GM12878 (cell line): ENCODE measurements at regions not wholly inside any gene's neighbourhood (a gene's known extent, or its start where the extent isn't known, plus 50 kb on each side); places are given as distances from the start of the nearest gene placed in this dataset.

Experiments used
- ATAC-seq: fragments of 200-7000 bp; cut with Tn5 transposase; 3 replicates; pipeline ENCODE4 v1.9.1; 2020; ENCODE audit warnings: mild to moderate bottlenecking, moderate library complexity
- BruUV-seq: library from RNA; stranded (reverse); fragments of 400-500 nt; replicated peaks from 2 replicates; lab custom pipeline; 2021; lab: Mats Ljungman, UMichigan
- CTCF ChIA-PET: fragments of 300-600 bp; sonication (Branson Sonifier 250); formaldehyde crosslinking; extraction: SDS; loops from one replicate; lab custom pipeline; 2021; ENCODE audit warnings: inconsistent platforms; lab: Yijun Ruan, JAX
- POLR2A ChIA-PET: fragments of 350-600 bp; formaldehyde crosslinking; extraction: SDS; loops from one replicate; lab custom pipeline; 2021; ENCODE audit warnings: inconsistent platforms; lab: Charles Lee
- RAD21 ChIA-PET: fragments of 300-600 bp; sonication (Branson Sonifier 250); formaldehyde crosslinking; loops from one replicate; lab custom pipeline; 2023; ENCODE audit warnings: antibody characterized with exemption; ENCODE audit not compliant: unreplicated experiment; lab: Charles Lee
- SMC1A ChIA-PET: fragments of 300-600 bp; sonication (Branson Sonifier 250); formaldehyde crosslinking; loops from one replicate; lab custom pipeline; 2023; ENCODE audit not compliant: unreplicated experiment, uncharacterized antibody; lab: Charles Lee
- DNase-seq: peaks from one replicate; pipeline ENCODE4 v3.0.0-alpha.2; 2011; ENCODE audit warnings: low read depth, low spot score
- FAIRE-seq: peaks from 3 replicates; lab custom pipeline; 2011; peaks lifted over from hg19 to GRCh38; lab: Jason Lieb, UNC
- H2AFZ ChIP-seq: 2 replicates; pipeline ENCODE4 v1.6.0; 2011; ENCODE audit warnings: low read depth, low read length, control low read depth; ENCODE audit not compliant: control insufficient read depth
- H3K27ac ChIP-seq: 2 replicates; pipeline ENCODE4 v1.5.1; 2011; ENCODE audit warnings: control low read depth; ENCODE audit not compliant: control insufficient read depth, insufficient read depth
- H3K27me3 ChIP-seq, 2 experiments: replicated peaks in 1 of 2; 2 replicates each; pipeline versions ENCODE4 v1.6.0 to v1.6.1; 2011; ENCODE audit warnings: low read length in 1 of 2; ENCODE audit not compliant: control insufficient read depth in 2 of 2, insufficient read depth in 2 of 2
- H3K36me3 ChIP-seq, 2 experiments: 2 replicates each; pipeline ENCODE4 v1.5.1; 2011; ENCODE audit warnings: low read length in 1 of 2; ENCODE audit not compliant: control insufficient read depth in 2 of 2, insufficient read depth in 2 of 2
- H3K4me1 ChIP-seq: 2 replicates; pipeline ENCODE4 v1.6.1; 2011; ENCODE audit warnings: mild to moderate bottlenecking, low read length, moderate library complexity, mixed read lengths; ENCODE audit not compliant: control insufficient read depth, insufficient read depth
- H3K4me2 ChIP-seq: 2 replicates; pipeline ENCODE4 v1.6.0; 2011; ENCODE audit warnings: control low read depth; ENCODE audit not compliant: control insufficient read depth, insufficient read depth
- H3K4me3 ChIP-seq: fragments of 200-600 bp; sonication (generic); 2 replicates; pipeline ENCODE4 v1.5.1; 2016
- H3K79me2 ChIP-seq: 2 replicates; pipeline ENCODE4 v1.6.0; 2011; ENCODE audit warnings: low read length; ENCODE audit not compliant: control insufficient read depth, insufficient read depth
- H3K9ac ChIP-seq: 2 replicates; pipeline ENCODE4 v1.8.0; 2011; ENCODE audit warnings: low read length, control low read depth, mixed read lengths; ENCODE audit not compliant: control insufficient read depth, insufficient read depth
- H3K9me3 ChIP-seq: replicated peaks from 3 replicates; pipeline ENCODE4 v1.5.1; 2011; ENCODE audit warnings: mild to moderate bottlenecking, low read length; ENCODE audit not compliant: control insufficient read depth, insufficient read depth
- H4K20me1 ChIP-seq: 2 replicates; pipeline ENCODE4 v1.6.0; 2011; ENCODE audit not compliant: control insufficient read depth, insufficient read depth
- BCL11A ChIP-seq: IDR thresholded peaks from 2 replicates; pipeline ENCODE4 v1.6.1; 2011; ENCODE audit warnings: low read depth, low read length
- EED ChIP-seq: sonication (generic); IDR thresholded peaks from 2 replicates; pipeline ENCODE4 v1.6.1; 2016; ENCODE audit warnings: antibody characterized with exemption, low read depth
- KDM1A ChIP-seq: fragments of 200-600 bp; sonication (generic); IDR thresholded peaks from 2 replicates; pipeline ENCODE4 v1.6.1; 2016; ENCODE audit warnings: borderline replicate concordance
- MYC ChIP-seq: IDR thresholded peaks from 2 replicates; pipeline ENCODE4 v1.6.1; 2011; ENCODE audit warnings: mild to moderate bottlenecking, low read length, moderate library complexity, inconsistent platforms; ENCODE audit not compliant: insufficient read depth, insufficient replicate concordance, insufficient read length, severe bottlenecking
- POLR2AphosphoS2 ChIP-seq: IDR thresholded peaks from 2 replicates; pipeline ENCODE4 v1.6.1; 2011; ENCODE audit warnings: low read depth, mild to moderate bottlenecking, low read length, improper control_type of control experiment, moderate library complexity
- TCF12 ChIP-seq: IDR thresholded peaks from 2 replicates; pipeline ENCODE4 v1.6.1; 2011; ENCODE audit warnings: low read depth, mild to moderate bottlenecking, low read length
- ZNF207 ChIP-seq: fragments of 450-650 bp; IDR thresholded peaks from 2 replicates; pipeline ENCODE4 v1.6.1; 2014; ENCODE audit warnings: antibody characterized with exemption, mild to moderate bottlenecking, borderline replicate concordance
- ZNF217 ChIP-seq: fragments of 450-650 bp; IDR thresholded peaks from 2 replicates; pipeline ENCODE4 v1.6.1; 2017; ENCODE audit warnings: antibody characterized with exemption, mild to moderate bottlenecking
- ZNF274 ChIP-seq: IDR thresholded peaks from one replicate; pipeline ENCODE4 v1.8.0; 2011; ENCODE audit not compliant: insufficient read length, insufficient read depth
- WGBS: methylation state at CpG from one replicate; pipeline ENCODE4 v1.1.6; 2016; ENCODE audit warnings: low lambda C conversion rate; ENCODE audit not compliant: insufficient replicate concordance, insufficient coverage; ENCODE audit errors: missing lambda C conversion rate; 5-methylcytosine and 5-hydroxymethylcytosine counted together
- in situ Hi-C: fragments of 300-500 bp; cut with MboI; formaldehyde crosslinking; loops from 9 replicates; pipeline ENCODE4 v1.14.3; 2018; ENCODE audit warnings: mixed read lengths
- intact Hi-C: fragments of 100-400 bp; cut with micrococcal nuclease; formaldehyde crosslinking; loops from one replicate; pipeline ENCODE4 v1.14.2; 2022; ENCODE audit not compliant: unreplicated experiment
- TF ChIP-seq, protein P1 (sequence below), 3 experiments: IDR thresholded peaks in 2 of 3; conservative IDR thresholded peaks in 1 of 3; 2 replicates each; pipeline ENCODE4 v1.5.1; 2011; ENCODE audit warnings: low read depth in 3 of 3, low read length in 3 of 3, mild to moderate bottlenecking in 3 of 3, control low read depth in 2 of 3, moderate library complexity in 2 of 3, inconsistent platforms in 1 of 3, mixed read lengths in 1 of 3; ENCODE audit not compliant: control insufficient read depth in 2 of 3, insufficient read depth in 1 of 3; ENCODE audit errors: extremely low read depth in 1 of 3
- TF ChIP-seq, protein P2 (sequence below): IDR thresholded peaks from 2 replicates; pipeline ENCODE4 v1.6.1; 2012; ENCODE audit warnings: low read length, inconsistent platforms
- TF ChIP-seq, protein P3 (sequence below): fragments of 150-350 bp; IDR thresholded peaks from 2 replicates; pipeline ENCODE4 v1.6.1; 2016; ENCODE audit warnings: low read depth, low read length
- TF ChIP-seq, protein P4 (sequence below): fragments of 450-650 bp; IDR thresholded peaks from 2 replicates; pipeline ENCODE4 v1.6.1; 2017; ENCODE audit warnings: mild to moderate bottlenecking, moderate library complexity

DNA sequence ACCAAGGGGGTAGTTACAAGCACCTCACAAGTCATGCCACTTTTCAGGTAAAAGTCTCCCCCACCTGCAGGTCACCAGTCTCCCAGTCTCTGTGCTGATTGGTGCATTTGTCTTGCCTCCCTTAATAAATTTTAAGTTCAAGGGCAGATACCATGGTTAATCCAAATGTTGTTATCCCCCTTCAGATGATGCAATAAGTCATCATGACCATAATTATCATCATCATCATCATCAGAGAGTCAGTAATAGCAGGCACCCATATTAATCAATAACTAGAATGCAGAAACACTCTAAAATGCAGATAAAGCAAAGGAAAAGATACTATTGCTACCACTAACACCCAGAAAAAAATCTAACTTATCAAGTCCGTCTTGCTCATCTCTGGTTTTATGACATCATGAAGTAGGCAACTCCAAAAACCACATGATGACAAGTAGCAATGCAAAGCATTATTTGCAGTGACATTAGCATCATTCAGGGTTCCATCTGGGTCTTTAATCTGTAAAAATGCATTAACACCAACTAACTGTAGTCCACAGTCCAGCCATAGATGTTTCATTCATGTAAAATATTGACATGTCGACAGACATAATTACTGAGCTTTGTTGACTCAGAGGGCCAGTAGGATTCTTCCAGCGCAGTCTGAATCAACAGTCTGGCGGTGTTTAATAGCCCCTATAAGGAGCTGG, 492.0 kb upstream of the RUNX1 start:
- no peak for DNase-seq
- H4K20me1 ChIP-seq = no peaks in the 10 kb centered on the region
- H3K36me3 ChIP-seq = no peaks in the 10 kb centered on the region
- no TSS peak for BruUV-seq
- no peak overlapping the region for H3K27ac ChIP-seq
- no peak overlapping the region for H3K4me3 ChIP-seq
- no peak overlapping the region for H3K9ac ChIP-seq
- H3K79me2 ChIP-seq = no peaks in the 10 kb centered on the region
- RAD21 ChIA-PET = no interaction called here
- no peak overlapping the region for H3K4me2 ChIP-seq
- no peaks in the 10 kb centered on the region for H3K4me1 ChIP-seq
- FAIRE-seq = no peak
- 42% methylated on average over 4 of the region's 4 CpGs for WGBS
- no peaks in the 10 kb centered on the region for H3K27me3 ChIP-seq
- in situ Hi-C loops = no loop called here
- no peak for ATAC-seq
- CTCF ChIA-PET = no interaction called here
- SMC1A ChIA-PET = interaction anchor here (1.0 kb wide), 1 partner anchor 37 kb away, joined by 3 read pairs; no protein-coding TSS in a partner anchor
- intact Hi-C loops = no loop called here
- TF ChIP-seq POLR2AphosphoS2 (no peak), ZNF274 (no peak), MYC (no peak), ZNF217 (no peak), BCL11A (no peak), KDM1A (no peak), TCF12 (no peak), ZNF207 (no peak), EED (no peak)
- TF ChIP-seq, protein P1, sequence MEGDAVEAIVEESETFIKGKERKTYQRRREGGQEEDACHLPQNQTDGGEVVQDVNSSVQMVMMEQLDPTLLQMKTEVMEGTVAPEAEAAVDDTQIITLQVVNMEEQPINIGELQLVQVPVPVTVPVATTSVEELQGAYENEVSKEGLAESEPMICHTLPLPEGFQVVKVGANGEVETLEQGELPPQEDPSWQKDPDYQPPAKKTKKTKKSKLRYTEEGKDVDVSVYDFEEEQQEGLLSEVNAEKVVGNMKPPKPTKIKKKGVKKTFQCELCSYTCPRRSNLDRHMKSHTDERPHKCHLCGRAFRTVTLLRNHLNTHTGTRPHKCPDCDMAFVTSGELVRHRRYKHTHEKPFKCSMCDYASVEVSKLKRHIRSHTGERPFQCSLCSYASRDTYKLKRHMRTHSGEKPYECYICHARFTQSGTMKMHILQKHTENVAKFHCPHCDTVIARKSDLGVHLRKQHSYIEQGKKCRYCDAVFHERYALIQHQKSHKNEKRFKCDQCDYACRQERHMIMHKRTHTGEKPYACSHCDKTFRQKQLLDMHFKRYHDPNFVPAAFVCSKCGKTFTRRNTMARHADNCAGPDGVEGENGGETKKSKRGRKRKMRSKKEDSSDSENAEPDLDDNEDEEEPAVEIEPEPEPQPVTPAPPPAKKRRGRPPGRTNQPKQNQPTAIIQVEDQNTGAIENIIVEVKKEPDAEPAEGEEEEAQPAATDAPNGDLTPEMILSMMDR (IDR thresholded peaks at IDR 0.05 in 2 of 3, conservative IDR thresholded peaks at IDR 0.05 in 1 of 3; ENCODE audit: control insufficient read depth in 2 of 3, extremely low read depth in 1 of 3, insufficient read depth in 1 of 3, low read depth in 3 of 3, low read length in 3 of 3) = no peak
- TF ChIP-seq, protein P2, sequence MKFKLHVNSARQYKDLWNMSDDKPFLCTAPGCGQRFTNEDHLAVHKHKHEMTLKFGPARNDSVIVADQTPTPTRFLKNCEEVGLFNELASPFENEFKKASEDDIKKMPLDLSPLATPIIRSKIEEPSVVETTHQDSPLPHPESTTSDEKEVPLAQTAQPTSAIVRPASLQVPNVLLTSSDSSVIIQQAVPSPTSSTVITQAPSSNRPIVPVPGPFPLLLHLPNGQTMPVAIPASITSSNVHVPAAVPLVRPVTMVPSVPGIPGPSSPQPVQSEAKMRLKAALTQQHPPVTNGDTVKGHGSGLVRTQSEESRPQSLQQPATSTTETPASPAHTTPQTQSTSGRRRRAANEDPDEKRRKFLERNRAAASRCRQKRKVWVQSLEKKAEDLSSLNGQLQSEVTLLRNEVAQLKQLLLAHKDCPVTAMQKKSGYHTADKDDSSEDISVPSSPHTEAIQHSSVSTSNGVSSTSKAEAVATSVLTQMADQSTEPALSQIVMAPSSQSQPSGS = no peak
- TF ChIP-seq, protein P3, sequence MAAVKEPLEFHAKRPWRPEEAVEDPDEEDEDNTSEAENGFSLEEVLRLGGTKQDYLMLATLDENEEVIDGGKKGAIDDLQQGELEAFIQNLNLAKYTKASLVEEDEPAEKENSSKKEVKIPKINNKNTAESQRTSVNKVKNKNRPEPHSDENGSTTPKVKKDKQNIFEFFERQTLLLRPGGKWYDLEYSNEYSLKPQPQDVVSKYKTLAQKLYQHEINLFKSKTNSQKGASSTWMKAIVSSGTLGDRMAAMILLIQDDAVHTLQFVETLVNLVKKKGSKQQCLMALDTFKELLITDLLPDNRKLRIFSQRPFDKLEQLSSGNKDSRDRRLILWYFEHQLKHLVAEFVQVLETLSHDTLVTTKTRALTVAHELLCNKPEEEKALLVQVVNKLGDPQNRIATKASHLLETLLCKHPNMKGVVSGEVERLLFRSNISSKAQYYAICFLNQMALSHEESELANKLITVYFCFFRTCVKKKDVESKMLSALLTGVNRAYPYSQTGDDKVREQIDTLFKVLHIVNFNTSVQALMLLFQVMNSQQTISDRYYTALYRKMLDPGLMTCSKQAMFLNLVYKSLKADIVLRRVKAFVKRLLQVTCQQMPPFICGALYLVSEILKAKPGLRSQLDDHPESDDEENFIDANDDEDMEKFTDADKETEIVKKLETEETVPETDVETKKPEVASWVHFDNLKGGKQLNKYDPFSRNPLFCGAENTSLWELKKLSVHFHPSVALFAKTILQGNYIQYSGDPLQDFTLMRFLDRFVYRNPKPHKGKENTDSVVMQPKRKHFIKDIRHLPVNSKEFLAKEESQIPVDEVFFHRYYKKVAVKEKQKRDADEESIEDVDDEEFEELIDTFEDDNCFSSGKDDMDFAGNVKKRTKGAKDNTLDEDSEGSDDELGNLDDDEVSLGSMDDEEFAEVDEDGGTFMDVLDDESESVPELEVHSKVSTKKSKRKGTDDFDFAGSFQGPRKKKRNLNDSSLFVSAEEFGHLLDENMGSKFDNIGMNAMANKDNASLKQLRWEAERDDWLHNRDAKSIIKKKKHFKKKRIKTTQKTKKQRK = no peak
- TF ChIP-seq, protein P4, sequence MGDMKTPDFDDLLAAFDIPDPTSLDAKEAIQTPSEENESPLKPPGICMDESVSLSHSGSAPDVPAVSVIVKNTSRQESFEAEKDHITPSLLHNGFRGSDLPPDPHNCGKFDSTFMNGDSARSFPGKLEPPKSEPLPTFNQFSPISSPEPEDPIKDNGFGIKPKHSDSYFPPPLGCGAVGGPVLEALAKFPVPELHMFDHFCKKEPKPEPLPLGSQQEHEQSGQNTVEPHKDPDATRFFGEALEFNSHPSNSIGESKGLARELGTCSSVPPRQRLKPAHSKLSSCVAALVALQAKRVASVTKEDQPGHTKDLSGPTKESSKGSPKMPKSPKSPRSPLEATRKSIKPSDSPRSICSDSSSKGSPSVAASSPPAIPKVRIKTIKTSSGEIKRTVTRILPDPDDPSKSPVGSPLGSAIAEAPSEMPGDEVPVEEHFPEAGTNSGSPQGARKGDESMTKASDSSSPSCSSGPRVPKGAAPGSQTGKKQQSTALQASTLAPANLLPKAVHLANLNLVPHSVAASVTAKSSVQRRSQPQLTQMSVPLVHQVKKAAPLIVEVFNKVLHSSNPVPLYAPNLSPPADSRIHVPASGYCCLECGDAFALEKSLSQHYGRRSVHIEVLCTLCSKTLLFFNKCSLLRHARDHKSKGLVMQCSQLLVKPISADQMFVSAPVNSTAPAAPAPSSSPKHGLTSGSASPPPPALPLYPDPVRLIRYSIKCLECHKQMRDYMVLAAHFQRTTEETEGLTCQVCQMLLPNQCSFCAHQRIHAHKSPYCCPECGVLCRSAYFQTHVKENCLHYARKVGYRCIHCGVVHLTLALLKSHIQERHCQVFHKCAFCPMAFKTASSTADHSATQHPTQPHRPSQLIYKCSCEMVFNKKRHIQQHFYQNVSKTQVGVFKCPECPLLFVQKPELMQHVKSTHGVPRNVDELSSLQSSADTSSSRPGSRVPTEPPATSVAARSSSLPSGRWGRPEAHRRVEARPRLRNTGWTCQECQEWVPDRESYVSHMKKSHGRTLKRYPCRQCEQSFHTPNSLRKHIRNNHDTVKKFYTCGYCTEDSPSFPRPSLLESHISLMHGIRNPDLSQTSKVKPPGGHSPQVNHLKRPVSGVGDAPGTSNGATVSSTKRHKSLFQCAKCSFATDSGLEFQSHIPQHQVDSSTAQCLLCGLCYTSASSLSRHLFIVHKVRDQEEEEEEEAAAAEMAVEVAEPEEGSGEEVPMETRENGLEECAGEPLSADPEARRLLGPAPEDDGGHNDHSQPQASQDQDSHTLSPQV = no peak
- TF ChIP-seq, all 136 proteins: peak for 0
- H3K9me3 ChIP-seq = no peaks in the 10 kb centered on the region
- POLR2A ChIA-PET = no interaction called here
- no peak overlapping the region for H2AFZ ChIP-seq
